K562 (cell line): ENCODE measurements at regions not wholly inside any gene's neighbourhood (a gene's known extent, or its start where the extent isn't known, plus 50 kb on each side); places are given as distances from the start of the nearest gene placed in this dataset.

Source experiments
- MAFK ChIP-seq: IDR thresholded peaks from 2 replicates; pipeline ENCODE4 v1.6.1; 2011; ENCODE audit warnings: low read length, improper control_type of control experiment
- NR3C1 ChIP-seq: sonication (generic); formaldehyde crosslinking; IDR thresholded peaks from 2 replicates; pipeline ENCODE4 v1.8.1; 2022; ENCODE audit warnings: missing genetic modification reagents
- ZNF586 ChIP-seq: fragments of 450-650 bp; formaldehyde crosslinking; conservative IDR thresholded peaks from 2 replicates; pipeline ENCODE4 v1.4.0; 2020; ENCODE audit warnings: mild to moderate bottlenecking, moderate library complexity
- ZNF830 ChIP-seq: fragments of 250-450 bp; sonication (Bioruptor Pico); IDR thresholded peaks from 2 replicates; pipeline ENCODE4 v1.5.0; 2021; ENCODE audit warnings: mild to moderate bottlenecking
- TF ChIP-seq, protein P1 (sequence below), 3 experiments: IDR thresholded peaks in 2 of 3; conservative IDR thresholded peaks in 1 of 3; 2 replicates each; pipeline ENCODE4 v1.5.1; 2011 to 2012; ENCODE audit warnings: low read length in 3 of 3, mild to moderate bottlenecking in 3 of 3, control low read depth in 2 of 3, improper control_type of control experiment in 1 of 3, inconsistent platforms in 1 of 3, low read depth in 1 of 3, mixed read lengths in 1 of 3, moderate library complexity in 1 of 3; ENCODE audit not compliant: insufficient read depth in 2 of 3
- TF ChIP-seq, protein P2 (sequence below): fragments of 450-650 bp; IDR thresholded peaks from 2 replicates; pipeline ENCODE4 v1.6.1; 2016; ENCODE audit warnings: low read depth

DNA sequence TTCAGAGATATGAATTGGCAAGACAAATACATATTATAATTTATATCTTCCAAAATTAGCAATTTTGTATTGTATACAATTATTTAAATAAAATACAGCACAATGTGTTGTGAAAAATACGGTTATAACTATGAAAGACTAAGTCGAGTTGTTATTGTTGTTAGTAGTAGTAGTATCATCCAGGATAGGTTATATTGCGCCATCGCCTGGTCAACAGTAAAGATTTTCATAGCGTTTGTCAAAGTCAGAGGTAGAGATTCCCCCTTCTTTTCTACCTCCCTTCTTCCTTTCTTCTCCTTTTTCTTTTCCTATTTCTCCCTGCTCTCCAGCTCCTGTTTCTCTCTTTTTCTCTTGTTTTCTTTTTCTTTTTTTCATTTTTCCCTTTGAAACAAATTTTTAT is 499.1 kb upstream of the EPHA5 start:
- TF ChIP-seq MAFK (no peak), NR3C1 (CRISPR knock-in tag) (no peak), ZNF830 (no peak), ZNF586 (no peak)
- TF ChIP-seq, protein P1, sequence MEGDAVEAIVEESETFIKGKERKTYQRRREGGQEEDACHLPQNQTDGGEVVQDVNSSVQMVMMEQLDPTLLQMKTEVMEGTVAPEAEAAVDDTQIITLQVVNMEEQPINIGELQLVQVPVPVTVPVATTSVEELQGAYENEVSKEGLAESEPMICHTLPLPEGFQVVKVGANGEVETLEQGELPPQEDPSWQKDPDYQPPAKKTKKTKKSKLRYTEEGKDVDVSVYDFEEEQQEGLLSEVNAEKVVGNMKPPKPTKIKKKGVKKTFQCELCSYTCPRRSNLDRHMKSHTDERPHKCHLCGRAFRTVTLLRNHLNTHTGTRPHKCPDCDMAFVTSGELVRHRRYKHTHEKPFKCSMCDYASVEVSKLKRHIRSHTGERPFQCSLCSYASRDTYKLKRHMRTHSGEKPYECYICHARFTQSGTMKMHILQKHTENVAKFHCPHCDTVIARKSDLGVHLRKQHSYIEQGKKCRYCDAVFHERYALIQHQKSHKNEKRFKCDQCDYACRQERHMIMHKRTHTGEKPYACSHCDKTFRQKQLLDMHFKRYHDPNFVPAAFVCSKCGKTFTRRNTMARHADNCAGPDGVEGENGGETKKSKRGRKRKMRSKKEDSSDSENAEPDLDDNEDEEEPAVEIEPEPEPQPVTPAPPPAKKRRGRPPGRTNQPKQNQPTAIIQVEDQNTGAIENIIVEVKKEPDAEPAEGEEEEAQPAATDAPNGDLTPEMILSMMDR (IDR thresholded peaks at IDR 0.05 in 2 of 3, conservative IDR thresholded peaks at IDR 0.05 in 1 of 3; ENCODE audit: insufficient read depth in 2 of 3, low read depth in 1 of 3, low read length in 3 of 3): no peak
- TF ChIP-seq, protein P2, sequence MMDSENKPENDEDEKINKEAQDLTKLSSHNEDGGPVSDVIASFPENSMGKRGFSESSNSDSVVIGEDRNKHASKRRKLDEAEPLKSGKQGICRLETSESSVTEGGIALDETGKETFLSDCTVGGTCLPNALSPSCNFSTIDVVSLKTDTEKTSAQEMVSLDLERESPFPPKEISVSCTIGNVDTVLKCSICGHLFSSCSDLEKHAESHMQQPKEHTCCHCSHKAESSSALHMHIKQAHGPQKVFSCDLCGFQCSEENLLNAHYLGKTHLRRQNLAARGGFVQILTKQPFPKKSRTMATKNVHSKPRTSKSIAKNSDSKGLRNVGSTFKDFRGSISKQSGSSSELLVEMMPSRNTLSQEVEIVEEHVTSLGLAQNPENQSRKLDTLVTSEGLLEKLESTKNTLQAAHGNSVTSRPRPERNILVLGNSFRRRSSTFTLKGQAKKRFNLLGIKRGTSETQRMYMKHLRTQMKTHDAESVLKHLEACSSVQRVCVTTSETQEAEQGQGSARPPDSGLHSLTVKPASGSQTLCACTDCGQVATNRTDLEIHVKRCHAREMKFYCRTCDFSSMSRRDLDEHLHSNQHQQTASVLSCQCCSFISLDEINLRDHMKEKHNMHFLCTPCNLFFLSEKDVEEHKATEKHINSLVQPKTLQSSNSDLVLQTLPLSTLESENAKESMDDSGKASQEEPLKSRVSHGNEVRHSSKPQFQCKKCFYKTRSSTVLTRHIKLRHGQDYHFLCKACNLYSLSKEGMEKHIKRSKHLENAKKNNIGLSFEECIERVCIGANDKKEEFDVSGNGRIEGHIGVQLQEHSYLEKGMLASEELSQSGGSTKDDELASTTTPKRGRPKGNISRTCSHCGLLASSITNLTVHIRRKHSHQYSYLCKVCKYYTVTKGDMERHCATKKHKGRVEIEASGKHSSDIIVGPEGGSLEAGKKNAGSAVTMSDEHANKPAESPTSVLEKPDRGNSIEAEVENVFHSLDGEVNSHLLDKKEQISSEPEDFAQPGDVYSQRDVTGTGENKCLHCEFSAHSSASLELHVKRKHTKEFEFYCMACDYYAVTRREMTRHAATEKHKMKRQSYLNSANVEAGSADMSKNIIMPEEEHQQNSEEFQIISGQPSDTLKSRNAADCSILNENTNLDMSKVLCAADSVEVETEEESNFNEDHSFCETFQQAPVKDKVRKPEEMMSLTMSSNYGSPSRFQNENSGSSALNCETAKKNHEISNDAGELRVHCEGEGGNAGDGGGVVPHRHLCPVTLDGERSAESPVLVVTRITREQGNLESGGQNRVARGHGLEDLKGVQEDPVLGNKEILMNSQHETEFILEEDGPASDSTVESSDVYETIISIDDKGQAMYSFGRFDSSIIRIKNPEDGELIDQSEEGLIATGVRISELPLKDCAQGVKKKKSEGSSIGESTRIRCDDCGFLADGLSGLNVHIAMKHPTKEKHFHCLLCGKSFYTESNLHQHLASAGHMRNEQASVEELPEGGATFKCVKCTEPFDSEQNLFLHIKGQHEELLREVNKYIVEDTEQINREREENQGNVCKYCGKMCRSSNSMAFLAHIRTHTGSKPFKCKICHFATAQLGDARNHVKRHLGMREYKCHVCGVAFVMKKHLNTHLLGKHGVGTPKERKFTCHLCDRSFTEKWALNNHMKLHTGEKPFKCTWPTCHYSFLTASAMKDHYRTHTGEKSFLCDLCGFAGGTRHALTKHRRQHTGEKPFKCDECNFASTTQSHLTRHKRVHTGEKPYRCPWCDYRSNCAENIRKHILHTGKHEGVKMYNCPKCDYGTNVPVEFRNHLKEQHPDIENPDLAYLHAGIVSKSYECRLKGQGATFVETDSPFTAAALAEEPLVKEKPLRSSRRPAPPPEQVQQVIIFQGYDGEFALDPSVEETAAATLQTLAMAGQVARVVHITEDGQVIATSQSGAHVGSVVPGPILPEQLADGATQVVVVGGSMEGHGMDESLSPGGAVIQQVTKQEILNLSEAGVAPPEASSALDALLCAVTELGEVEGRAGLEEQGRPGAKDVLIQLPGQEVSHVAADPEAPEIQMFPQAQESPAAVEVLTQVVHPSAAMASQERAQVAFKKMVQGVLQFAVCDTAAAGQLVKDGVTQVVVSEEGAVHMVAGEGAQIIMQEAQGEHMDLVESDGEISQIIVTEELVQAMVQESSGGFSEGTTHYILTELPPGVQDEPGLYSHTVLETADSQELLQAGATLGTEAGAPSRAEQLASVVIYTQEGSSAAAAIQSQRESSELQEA: no peak
